ENCODE measurements at regions not wholly inside any gene's neighbourhood (a gene's known extent, or its start where the extent isn't known, plus 50 kb on each side); places are given as distances from the start of the nearest gene placed in this dataset.

DNA sequence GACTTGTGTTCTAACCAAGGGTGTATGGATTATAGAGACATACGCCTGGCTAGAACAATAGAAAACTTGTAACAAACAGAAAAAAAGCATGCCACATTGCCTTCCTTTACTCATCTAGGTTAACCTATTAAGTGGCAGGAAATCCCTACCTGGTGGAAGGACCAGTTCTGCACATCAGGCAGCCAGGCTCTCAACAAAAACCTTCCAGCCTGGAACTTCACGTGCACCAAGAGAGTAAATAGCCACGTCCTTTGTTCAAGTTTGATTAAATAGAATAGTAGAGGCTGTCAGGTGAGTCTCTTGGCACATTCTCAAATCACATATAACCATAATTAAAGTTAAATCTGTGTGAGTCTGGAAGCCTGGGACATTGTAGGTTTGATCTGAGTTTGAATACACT is 85.0 kb upstream of the DPH6 start:
- no peak for TF ChIP-seq CTCF (IDR thresholded peaks at IDR 0.05; ENCODE audit: unreplicated experiment)
- no peaks in the 10 kb centered on the region for H3K27me3 Mint-ChIP-seq (ENCODE audit: insufficient read depth, unreplicated experiment)
- no TSS peak for BruUV-seq (replicated peaks)
- no peak overlapping the region for H3K4me3 Mint-ChIP-seq (ENCODE audit: unreplicated experiment)
- H3K9me3 Mint-ChIP-seq (ENCODE audit: unreplicated experiment) = no peaks in the 10 kb centered on the region
- H3K36me3 Mint-ChIP-seq (ENCODE audit: insufficient read depth, unreplicated experiment) = peaks cover 6% of the 10 kb centered on the region
- intact Hi-C loops (cut with micrococcal nuclease) = loop anchor here (5.0 kb wide), 1 partner anchor 69 kb away; no protein-coding TSS in a partner anchor
- no peak for DNase-seq (ENCODE audit: unreplicated experiment)
- peaks cover 17% of the 10 kb centered on the region for H3K4me1 Mint-ChIP-seq (ENCODE audit: insufficient read depth, unreplicated experiment)
- POLR2A ChIA-PET = no interaction called here
- H3K27ac Mint-ChIP-seq (ENCODE audit: low read depth, unreplicated experiment) = peak overlapping the region; percentile 30
- CTCF ChIA-PET = interaction anchor here (0.5 to 0.7 kb wide), 3 partner anchors 44 to 834 kb away, joined by 3 read pairs; no protein-coding TSS in a partner anchor

- ChIA-PET CTCF (interaction anchor here (0.5 kb wide), 1 partner anchor 110 kb away, joined by 3 read pairs; no protein-coding TSS in a partner anchor), POLR2A (interaction anchor here (1.5 kb wide), 1 partner anchor 19 kb away, joined by 4 read pairs; no protein-coding TSS in a partner anchor)
- intact Hi-C loops (cut with micrococcal nuclease) = loop anchor here (5.0 kb wide), 1 partner anchor 71 kb away; no protein-coding TSS in a partner anchor
- no peaks in the 10 kb centered on the region for H3K9me3 Mint-ChIP-seq (ENCODE audit: unreplicated experiment)
- peaks cover 6% of the 10 kb centered on the region for H3K36me3 Mint-ChIP-seq (ENCODE audit: insufficient read depth, unreplicated experiment)
- no peak for DNase-seq (ENCODE audit: unreplicated experiment)
- no peaks in the 10 kb centered on the region for H3K27me3 Mint-ChIP-seq (ENCODE audit: insufficient read depth, unreplicated experiment)
- no peak for TF ChIP-seq CTCF (IDR thresholded peaks at IDR 0.05; ENCODE audit: unreplicated experiment)
- H3K4me3 Mint-ChIP-seq (ENCODE audit: unreplicated experiment) = no peak overlapping the region
- BruUV-seq (replicated peaks) = no TSS peak
- no peak overlapping the region for H3K27ac Mint-ChIP-seq (ENCODE audit: low read depth, unreplicated experiment)
- H3K4me1 Mint-ChIP-seq (ENCODE audit: insufficient read depth, unreplicated experiment) = peaks cover 12% of the 10 kb centered on the region
Measured at GRCh38 chr15:35633677-35634076, 87.7 kb upstream of the DPH6 start.

- POLR2A ChIA-PET = no interaction called here
- no peaks in the 10 kb centered on the region for H3K4me1 Mint-ChIP-seq (ENCODE audit: insufficient read depth, unreplicated experiment)
- no peaks in the 10 kb centered on the region for H3K27me3 Mint-ChIP-seq (ENCODE audit: insufficient read depth, unreplicated experiment)
- no peak overlapping the region for H3K27ac Mint-ChIP-seq (ENCODE audit: low read depth, unreplicated experiment)
- intact Hi-C loops (cut with micrococcal nuclease) = no loop called here
- H3K36me3 Mint-ChIP-seq (ENCODE audit: insufficient read depth, unreplicated experiment) = no peaks in the 10 kb centered on the region
- TF ChIP-seq CTCF (IDR thresholded peaks at IDR 0.05; ENCODE audit: unreplicated experiment) = no peak
- no peak overlapping the region for H3K4me3 Mint-ChIP-seq (ENCODE audit: unreplicated experiment)
- BruUV-seq (replicated peaks) = no TSS peak
- peaks cover 6% of the 10 kb centered on the region for H3K9me3 Mint-ChIP-seq (ENCODE audit: unreplicated experiment)
- CTCF ChIA-PET = interaction anchor here (0.6 kb wide), 1 partner anchor 987 kb away, joined by 4 read pairs; no protein-coding TSS in a partner anchor
- no peak for DNase-seq (ENCODE audit: unreplicated experiment)
Measured at GRCh38 chr15:35646790-35647189, 100.8 kb upstream of the DPH6 start.

DNA sequence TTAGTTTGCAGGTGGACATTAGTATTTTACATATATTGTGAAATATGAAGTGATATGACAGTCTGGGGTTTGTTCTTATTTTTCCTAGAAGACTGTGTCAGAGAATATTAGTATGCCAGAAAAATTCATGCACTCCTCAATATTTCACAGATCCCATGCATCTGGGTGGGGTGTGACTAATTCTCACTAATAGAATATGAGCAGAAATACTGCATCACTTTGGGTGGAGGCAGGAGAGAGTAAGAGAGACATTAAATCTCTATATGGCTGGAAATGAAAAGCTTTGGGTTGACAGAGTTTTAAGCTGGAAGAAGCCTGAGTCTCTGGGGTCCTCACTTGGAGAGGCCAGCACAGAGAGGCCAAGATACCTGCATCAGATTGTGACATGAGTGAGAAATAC is 101.3 kb upstream of the DPH6 start:
- Mint-ChIP-seq H3K4me3 (ENCODE audit: unreplicated experiment) (no peak overlapping the region), H3K27me3 (ENCODE audit: insufficient read depth, unreplicated experiment) (no peaks in the 10 kb centered on the region), H3K27ac (ENCODE audit: low read depth, unreplicated experiment) (no peak overlapping the region), H3K4me1 (ENCODE audit: insufficient read depth, unreplicated experiment) (no peaks in the 10 kb centered on the region), H3K36me3 (ENCODE audit: insufficient read depth, unreplicated experiment) (no peaks in the 10 kb centered on the region), H3K9me3 (ENCODE audit: unreplicated experiment) (peaks cover 6% of the 10 kb centered on the region)
- DNase-seq (ENCODE audit: unreplicated experiment) = no peak
- TF ChIP-seq CTCF (IDR thresholded peaks at IDR 0.05; ENCODE audit: unreplicated experiment) = no peak
- intact Hi-C loops (cut with micrococcal nuclease) = no loop called here
- CTCF ChIA-PET = interaction anchor here (0.6 to 1.0 kb wide), 2 partner anchors 9 to 987 kb away, joined by 3 to 4 read pairs; no protein-coding TSS in a partner anchor
- POLR2A ChIA-PET = interaction anchor here (0.6 kb wide), 1 partner anchor 341 kb away, joined by 3 read pairs; no protein-coding TSS in a partner anchor
- no TSS peak for BruUV-seq (replicated peaks)

Measured in MCF 10A (cell line).